ENCODE measurements at regions not wholly inside any gene's neighbourhood (a gene's known extent, or its start where the extent isn't known, plus 50 kb on each side); places are given as distances from the start of the nearest gene placed in this dataset.
"Not testable (repeated sequence)": the region's sequence is repeated elsewhere in the genome, so short reads cannot be mapped to it uniquely, and the experiment has no call there.

DNA sequence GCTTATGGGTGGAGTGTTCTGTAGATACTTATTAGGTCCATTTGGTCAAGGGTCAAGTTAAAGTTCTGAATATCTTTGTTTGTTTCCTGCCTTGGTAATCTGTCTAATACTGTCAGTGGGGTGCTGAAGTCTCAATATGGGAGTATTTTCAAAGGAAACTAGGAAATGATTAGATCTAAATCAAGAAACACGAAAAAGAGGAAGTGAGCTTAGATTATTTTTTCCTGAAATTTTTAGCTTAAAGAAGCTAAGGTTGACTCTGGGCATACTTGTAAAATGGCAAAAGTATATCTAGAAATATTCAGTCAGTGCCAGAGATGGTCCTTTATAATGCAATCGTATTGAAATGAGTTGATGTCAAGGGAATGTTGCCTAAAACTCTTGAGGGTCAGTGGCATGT is 313.5 kb downstream of the ICE1 start:
- H3K9me2 ChIP-seq (replicated peaks; ENCODE audit: low read length): no peaks in the 10 kb centered on the region
- H3K4me3 ChIP-seq (ENCODE audit: low read length): no peak overlapping the region
- no peaks in the 10 kb centered on the region for H3F3A ChIP-seq (ENCODE audit: low read length, unreplicated experiment)
- H3K36me3 ChIP-seq (ENCODE audit: low read depth, low read length): no peaks in the 10 kb centered on the region
- H3K4me2 ChIP-seq (ENCODE audit: low read length): no peak overlapping the region
- ATAC-seq (no peak), DNase-seq (no peak)
- ChIA-PET CTCF (no interaction called here), POLR2A (ENCODE audit: unreplicated experiment) (no interaction called here)
- no peak for TF ChIP-seq EZH2phosphoT487 (IDR thresholded peaks at IDR 0.05; ENCODE audit: borderline replicate concordance, low read length)
- TF ChIP-seq, protein P1, sequence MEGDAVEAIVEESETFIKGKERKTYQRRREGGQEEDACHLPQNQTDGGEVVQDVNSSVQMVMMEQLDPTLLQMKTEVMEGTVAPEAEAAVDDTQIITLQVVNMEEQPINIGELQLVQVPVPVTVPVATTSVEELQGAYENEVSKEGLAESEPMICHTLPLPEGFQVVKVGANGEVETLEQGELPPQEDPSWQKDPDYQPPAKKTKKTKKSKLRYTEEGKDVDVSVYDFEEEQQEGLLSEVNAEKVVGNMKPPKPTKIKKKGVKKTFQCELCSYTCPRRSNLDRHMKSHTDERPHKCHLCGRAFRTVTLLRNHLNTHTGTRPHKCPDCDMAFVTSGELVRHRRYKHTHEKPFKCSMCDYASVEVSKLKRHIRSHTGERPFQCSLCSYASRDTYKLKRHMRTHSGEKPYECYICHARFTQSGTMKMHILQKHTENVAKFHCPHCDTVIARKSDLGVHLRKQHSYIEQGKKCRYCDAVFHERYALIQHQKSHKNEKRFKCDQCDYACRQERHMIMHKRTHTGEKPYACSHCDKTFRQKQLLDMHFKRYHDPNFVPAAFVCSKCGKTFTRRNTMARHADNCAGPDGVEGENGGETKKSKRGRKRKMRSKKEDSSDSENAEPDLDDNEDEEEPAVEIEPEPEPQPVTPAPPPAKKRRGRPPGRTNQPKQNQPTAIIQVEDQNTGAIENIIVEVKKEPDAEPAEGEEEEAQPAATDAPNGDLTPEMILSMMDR (conservative IDR thresholded peaks at IDR 0.05; ENCODE audit: low read depth, low read length): no peak
- no peak for TF ChIP-seq EZH2 (IDR thresholded peaks at IDR 0.05; ENCODE audit: low read length, unreplicated experiment)
- BruUV-seq (replicated peaks): no TSS peak
- H3K79me2 ChIP-seq (ENCODE audit: low read length): no peaks in the 10 kb centered on the region
- no peak overlapping the region for H2AFZ ChIP-seq (ENCODE audit: low read length)
- no peak overlapping the region for H3K27ac ChIP-seq (ENCODE audit: low read length)
- H3K4me1 ChIP-seq (ENCODE audit: insufficient read depth, low read length): no peaks in the 10 kb centered on the region
- intact Hi-C loops (cut with micrococcal nuclease): no loop called here
- no peaks in the 10 kb centered on the region for H3K9me3 ChIP-seq (ENCODE audit: low read length)
- peaks cover 79% of the 10 kb centered on the region for H3K27me3 ChIP-seq (ENCODE audit: low read length)
- no peaks in the 10 kb centered on the region for H4K20me1 ChIP-seq (ENCODE audit: low read length)
- no peak overlapping the region for H3K9ac ChIP-seq (ENCODE audit: low read length)

DNA sequence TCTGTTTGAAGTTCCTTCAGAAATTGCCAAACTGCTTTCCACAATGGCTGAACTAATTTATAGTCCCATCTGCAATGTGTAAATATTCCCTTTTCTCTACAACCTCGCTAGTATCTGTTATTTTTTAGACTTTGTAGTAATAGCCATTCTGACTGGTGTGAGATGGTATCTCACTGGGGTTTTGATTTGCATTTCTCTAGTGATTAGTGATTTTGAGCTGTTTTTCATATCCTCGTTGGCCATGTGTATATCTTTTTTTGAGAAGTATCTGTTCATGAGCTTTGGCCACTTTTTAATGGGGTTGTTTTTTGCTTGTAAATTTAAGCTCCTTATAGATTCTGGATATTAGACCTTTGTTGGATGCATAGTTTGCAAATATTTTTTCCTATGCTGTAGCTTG is 310.6 kb downstream of the ICE1 start:
- H2AFZ ChIP-seq (ENCODE audit: low read length); intact Hi-C loops (cut with micrococcal nuclease); ATAC-seq; H3K4me2 ChIP-seq (ENCODE audit: low read length); H3K4me3 ChIP-seq (ENCODE audit: low read length); H3K9ac ChIP-seq (ENCODE audit: low read length); H3K27ac ChIP-seq (ENCODE audit: low read length); H4K20me1 ChIP-seq (ENCODE audit: low read length); H3K79me2 ChIP-seq (ENCODE audit: low read length); H3K36me3 ChIP-seq (ENCODE audit: low read depth, low read length); DNase-seq; CTCF ChIA-PET; H3F3A ChIP-seq (ENCODE audit: low read length, unreplicated experiment); H3K4me1 ChIP-seq (ENCODE audit: insufficient read depth, low read length); H3K9me2 ChIP-seq (replicated peaks; ENCODE audit: low read length); BruUV-seq (replicated peaks); H3K9me3 ChIP-seq (ENCODE audit: low read length); POLR2A ChIA-PET (ENCODE audit: unreplicated experiment): not testable (repeated sequence)
- H3K27me3 ChIP-seq (ENCODE audit: low read length): peaks cover 80% of the 10 kb centered on the region

DNA sequence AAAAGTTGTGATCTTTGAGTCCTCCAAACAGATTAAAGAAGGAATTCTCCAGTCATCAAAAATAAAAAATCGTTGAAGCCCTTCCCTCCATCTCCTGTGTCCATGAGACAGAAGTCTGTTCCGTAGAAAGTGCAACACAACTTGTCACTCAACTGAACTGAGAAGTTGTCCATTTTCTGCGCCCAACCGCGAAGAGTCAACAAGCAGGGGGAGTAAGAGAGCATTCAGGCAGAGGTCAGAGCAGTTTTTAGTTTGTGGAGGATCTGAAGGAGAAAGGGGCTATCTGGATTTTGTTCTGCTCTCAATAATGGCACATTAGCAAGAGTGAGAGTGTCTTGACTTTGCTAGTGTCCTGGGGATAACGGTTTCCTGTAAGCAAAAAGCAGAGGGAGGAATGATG is 303.9 kb downstream of the ICE1 start:
- 0 out of 2 replicates have a peak, but pooled peaks cover 8% of the 10 kb centered on the region for H3K4me1 ChIP-seq (ENCODE audit: insufficient read depth, low read length)
- TF ChIP-seq EZH2 (IDR thresholded peaks at IDR 0.05; ENCODE audit: low read length, unreplicated experiment): no peak
- TF ChIP-seq EZH2phosphoT487 (IDR thresholded peaks at IDR 0.05; ENCODE audit: borderline replicate concordance, low read length): 0 out of 2 replicates have a peak, but pooled peaks have one; percentile 17
- TF ChIP-seq, protein P1 (conservative IDR thresholded peaks at IDR 0.05; ENCODE audit: low read depth, low read length): no peak
- H3K4me2 ChIP-seq (ENCODE audit: low read length): no peak overlapping the region
- no TSS peak for BruUV-seq (replicated peaks)
- H3K9me2 ChIP-seq (replicated peaks; ENCODE audit: low read length): no peaks in the 10 kb centered on the region
- no peaks in the 10 kb centered on the region for H3K79me2 ChIP-seq (ENCODE audit: low read length)
- H3K27me3 ChIP-seq (ENCODE audit: low read length): peaks cover 77% of the 10 kb centered on the region
- no peak overlapping the region for H2AFZ ChIP-seq (ENCODE audit: low read length)
- H3F3A ChIP-seq (ENCODE audit: low read length, unreplicated experiment): no peaks in the 10 kb centered on the region
- peaks cover 4% of the 10 kb centered on the region; the same call in 1 of the 2 replicates for H3K9me3 ChIP-seq (ENCODE audit: low read length)
- no peak overlapping the region for H3K27ac ChIP-seq (ENCODE audit: low read length)
- POLR2A ChIA-PET (ENCODE audit: unreplicated experiment): no interaction called here
- CTCF ChIA-PET: no interaction called here
- ATAC-seq (no peak), DNase-seq (no peak)
- intact Hi-C loops (cut with micrococcal nuclease): no loop called here
- no peak overlapping the region for H3K9ac ChIP-seq (ENCODE audit: low read length)
- no peak overlapping the region for H3K4me3 ChIP-seq (ENCODE audit: low read length)
- no peaks in the 10 kb centered on the region for H3K36me3 ChIP-seq (ENCODE audit: low read depth, low read length)
- H4K20me1 ChIP-seq (ENCODE audit: low read length): no peaks in the 10 kb centered on the region

All from PC-3 (cell line).